ACHN (cell line): ENCODE measurements at regions not wholly inside any gene's neighbourhood (a gene's known extent, or its start where the extent isn't known, plus 50 kb on each side); places are given as distances from the start of the nearest gene placed in this dataset.
A peak's percentile ranks its signal among the peaks of the same experiment; 100 is the strongest.

Source experiments
- DNase-seq: peaks from one replicate; pipeline ENCODE4 v3.0.0-alpha.2; 2015
- in situ Hi-C: cut with HindIII; loops from 2 replicates; pipeline ENCODE4 v1.10.0; 2017; ENCODE audit warnings: low sequenced_read_pairs, low pct_ligation_motif_present, low pct_unique_long_range_greater_than_20kb

- in situ Hi-C loops, result no loop called here
- DNase-seq, result peak; percentile 5
Measured at GRCh38 chr13:76723551-76724232, 162.5 kb downstream of the KCTD12 start.

GRCh38 chr13:76722782-76723181 is 163.4 kb downstream of the KCTD12 start:
- in situ Hi-C loops, result no loop called here
- DNase-seq, result no peak

- no peak for DNase-seq
- in situ Hi-C loops, result no loop called here
Measured at GRCh38 chr13:76720821-76721220, 165.4 kb downstream of the KCTD12 start.

GRCh38 chr13:76720416-76720815 is 165.8 kb downstream of the KCTD12 start:
- no peak for DNase-seq
- in situ Hi-C loops, result no loop called here

- DNase-seq, result no peak
- in situ Hi-C loops, result no loop called here
Measured at GRCh38 chr13:76719955-76720354, 166.2 kb downstream of the KCTD12 start.

- no peak for DNase-seq
- in situ Hi-C loops, result no loop called here
Measured at GRCh38 chr13:76717092-76717491, 169.1 kb downstream of the KCTD12 start.

- no peak for DNase-seq
- in situ Hi-C loops, result no loop called here
Measured at GRCh38 chr13:76715621-76716020, 170.6 kb downstream of the KCTD12 start.

GRCh38 chr13:76715075-76715474 is 171.1 kb downstream of the KCTD12 start:
- in situ Hi-C loops, result no loop called here
- no peak for DNase-seq

GRCh38 chr13:76713280-76713679 is 172.9 kb downstream of the KCTD12 start:
- in situ Hi-C loops, result no loop called here
- DNase-seq, result no peak

GRCh38 chr13:76711550-76712182 is 174.5 kb downstream of the KCTD12 start:
- in situ Hi-C loops, result no loop called here
- peak; percentile 60 for DNase-seq

- in situ Hi-C loops, result no loop called here
- no peak for DNase-seq
Measured at GRCh38 chr13:76709851-76710250, 176.4 kb downstream of the KCTD12 start.

GRCh38 chr13:76708138-76708688 is 178.0 kb downstream of the KCTD12 start:
- DNase-seq, result no peak
- in situ Hi-C loops, result no loop called here

- no peak for DNase-seq
- in situ Hi-C loops, result no loop called here
Measured at GRCh38 chr13:76707360-76707759, 178.8 kb downstream of the KCTD12 start.

- in situ Hi-C loops, result no loop called here
- DNase-seq, result no peak
Measured at GRCh38 chr13:76703621-76704288, 182.4 kb downstream of the KCTD12 start.

GRCh38 chr13:76703216-76703615 is 183.0 kb downstream of the KCTD12 start:
- in situ Hi-C loops, result no loop called here
- DNase-seq, result no peak

GRCh38 chr13:76697288-76697687 is 188.9 kb downstream of the KCTD12 start:
- DNase-seq, result no peak
- in situ Hi-C loops, result no loop called here

GRCh38 chr13:76696370-76696769 is 189.8 kb downstream of the KCTD12 start:
- in situ Hi-C loops, result no loop called here
- no peak for DNase-seq

GRCh38 chr13:76693086-76693485 is 193.1 kb downstream of the KCTD12 start:
- in situ Hi-C loops, result no loop called here
- no peak for DNase-seq

- in situ Hi-C loops, result no loop called here
- DNase-seq, result no peak
Measured at GRCh38 chr13:76692346-76692745, 193.9 kb downstream of the KCTD12 start.

GRCh38 chr13:76690611-76691010 is 195.6 kb downstream of the KCTD12 start:
- no peak for DNase-seq
- in situ Hi-C loops, result no loop called here
